ENCODE measurements at regions not wholly inside any gene's neighbourhood (a gene's known extent, or its start where the extent isn't known, plus 50 kb on each side); places are given as distances from the start of the nearest gene placed in this dataset.

GRCh38 chr5:51665251-51665593, 282.0 kb downstream of the ISL1 start:
- H3K4me3 ChIP-seq (ENCODE audit: insufficient read depth, low read depth, low read length), result no peak overlapping the region
- H3K9me1 ChIP-seq (ENCODE audit: insufficient read depth, low read length), result no peaks in the 10 kb centered on the region
- H3K18ac ChIP-seq (ENCODE audit: low read depth, low read length), result no peak overlapping the region
- H3K4ac ChIP-seq (ENCODE audit: low read depth, low read length), result no peak overlapping the region
- no peak overlapping the region for H2BK15ac ChIP-seq (ENCODE audit: low read depth, low read length)
- H3K36me3 ChIP-seq (ENCODE audit: control insufficient read depth, insufficient read depth, low read length), result no peaks in the 10 kb centered on the region
- H3K27me3 ChIP-seq (ENCODE audit: control insufficient read depth, insufficient read depth, low read length), result no peaks in the 10 kb centered on the region
- intact Hi-C loops (cut with micrococcal nuclease) (no loop called here), dilution Hi-C loops (cut with HindIII; ENCODE audit: low sequenced_read_pairs, unreplicated experiment) (no loop called here), in situ Hi-C loops (cut with MboI; ENCODE audit: low sequenced_read_pairs) (no loop called here)
- no peaks in the 10 kb centered on the region for H3K4me1 ChIP-seq (ENCODE audit: control insufficient read depth, insufficient read depth, low read length)
- no peak overlapping the region for H4K5ac ChIP-seq (ENCODE audit: low read depth, low read length)
- peaks cover 2% of the 10 kb centered on the region; the same call in 1 of the 2 replicates for H3K9me3 ChIP-seq (ENCODE audit: control insufficient read depth, insufficient read depth, low read length)
- no peak overlapping the region for H3K56ac ChIP-seq (ENCODE audit: extremely low read depth, insufficient read depth, low read length)
- no peak overlapping the region for H2AK9ac ChIP-seq (replicated peaks; ENCODE audit: low read depth, low read length, poor library complexity)
- no peak for TF ChIP-seq SMC3 (IDR thresholded peaks at IDR 0.05; ENCODE audit: low read depth, low read length)
- TF ChIP-seq CHD1 (IDR thresholded peaks at IDR 0.05; ENCODE audit: low read depth, low read length), result no peak
- TF ChIP-seq USF2 (IDR thresholded peaks at IDR 0.05; ENCODE audit: low read depth, low read length), result no peak
- TF ChIP-seq CTCF (conservative IDR thresholded peaks at IDR 0.05; ENCODE audit: low read depth, low read length), result no peak
- no peak for TF ChIP-seq ELK1 (IDR thresholded peaks at IDR 0.05; ENCODE audit: borderline replicate concordance, low read depth, low read length)
- TF ChIP-seq BHLHE40 (IDR thresholded peaks at IDR 0.05; ENCODE audit: low read depth, low read length), result no peak
- no peak for TF ChIP-seq RFX5 (IDR thresholded peaks at IDR 0.05; ENCODE audit: low read depth, low read length)
- no peak for TF ChIP-seq MXI1 (IDR thresholded peaks at IDR 0.05; ENCODE audit: borderline replicate concordance, low read depth, low read length)
- no peak overlapping the region for H3K9ac ChIP-seq (ENCODE audit: low read depth, low read length)
- H3K23ac ChIP-seq (ENCODE audit: low read depth, low read length), result no peak overlapping the region
- H4K8ac ChIP-seq (ENCODE audit: low read depth in 2 of 2, low read length in 2 of 2), result no peak overlapping the region
- H2AFZ ChIP-seq (replicated peaks; ENCODE audit: low read length, poor library complexity), result no peak overlapping the region
- H3K27ac ChIP-seq (ENCODE audit: insufficient read depth, low read length), result no peak overlapping the region
- DNase-seq, result no peak
- no peak overlapping the region for H2BK5ac ChIP-seq (ENCODE audit: low read depth, low read length, poor library complexity, severe bottlenecking)
- no peaks in the 10 kb centered on the region for H4K20me1 ChIP-seq (ENCODE audit: insufficient read depth, low read length)
- H2BK120ac ChIP-seq (ENCODE audit: low read depth, low read length), result no peak overlapping the region
- ChIA-PET CTCF (no interaction called here), POLR2A (ENCODE audit: unreplicated experiment) (no interaction called here)
- H3K79me1 ChIP-seq (ENCODE audit: low read depth in 1 of 2, low read length in 2 of 2), result no peaks in the 10 kb centered on the region
- H2BK20ac ChIP-seq (ENCODE audit: low read depth, low read length), result no peak overlapping the region
- WGBS, 2 experiments (ENCODE audit: extremely low coverage in 2 of 2, insufficient read length in 1 of 2), result no CpG with 5 or more reads among the region's 1 CpG
- ATAC-seq (ENCODE audit: low read depth), result no peak
- no peak overlapping the region for H2AK5ac ChIP-seq (ENCODE audit: low read depth, low read length)
- BruUV-seq (replicated peaks), result no TSS peak
- H4K91ac ChIP-seq (ENCODE audit: insufficient read depth, low read depth, low read length), result no peak overlapping the region
- H3K4me2 ChIP-seq (ENCODE audit: low read depth, low read length), result no peak overlapping the region
- H3K14ac ChIP-seq (replicated peaks; ENCODE audit: low read depth, low read length), result no peak overlapping the region
